HG03521 (cell line): ENCODE measurements at regions not wholly inside any gene's neighbourhood (a gene's known extent, or its start where the extent isn't known, plus 50 kb on each side); places are given as distances from the start of the nearest gene placed in this dataset.

Experiments
- ATAC-seq: cut with Tn5 transposase; IDR thresholded peaks from one replicate; pipeline ENCODE4 v1.9.1; 2021; ENCODE audit warnings: mild to moderate bottlenecking, moderate library complexity; ENCODE audit not compliant: unreplicated experiment

DNA sequence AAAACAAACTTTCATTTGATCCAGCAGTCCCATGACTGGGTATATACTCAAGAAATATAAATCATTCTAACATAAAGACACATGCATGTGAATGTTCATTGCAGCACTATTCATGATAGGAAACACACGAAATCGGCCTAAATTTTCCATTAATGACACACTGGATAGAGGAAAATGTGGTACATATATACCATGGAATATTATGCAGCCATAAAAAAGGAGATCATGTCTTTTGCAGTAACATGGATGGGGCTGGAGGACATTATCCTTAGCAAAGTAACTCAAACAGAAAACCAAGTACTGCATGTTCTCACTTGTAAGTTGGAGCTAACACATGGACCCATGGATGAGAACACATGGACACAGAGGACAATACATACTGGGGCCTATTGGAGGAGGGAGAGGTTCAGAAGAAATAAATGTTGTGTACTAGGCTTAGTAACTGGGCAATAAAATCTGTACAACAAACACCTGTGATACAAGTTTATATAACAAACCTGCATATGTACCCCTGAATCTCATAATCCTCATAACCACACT, 283.6 kb downstream of the LMO7 start:
- ATAC-seq: no peak

DNA sequence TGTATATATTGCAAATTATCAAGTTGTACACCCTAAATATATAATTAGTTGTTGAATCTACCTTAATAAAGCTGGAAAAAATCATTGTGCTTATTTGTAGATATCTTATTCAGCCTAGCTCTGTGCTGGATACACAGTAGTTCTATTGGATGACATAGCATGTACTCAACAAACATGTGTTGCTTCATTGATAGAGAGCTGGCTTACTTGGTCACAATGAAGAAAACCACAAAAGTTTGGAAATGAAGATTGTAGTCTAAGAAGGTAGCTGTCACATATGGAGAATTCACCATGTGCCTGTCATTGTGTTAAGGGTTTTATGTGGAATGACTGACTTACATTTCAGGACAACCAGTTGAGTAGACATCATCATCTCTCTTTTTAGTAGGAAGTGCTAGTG, 278.9 kb downstream of the LMO7 start:
- no peak for ATAC-seq

DNA sequence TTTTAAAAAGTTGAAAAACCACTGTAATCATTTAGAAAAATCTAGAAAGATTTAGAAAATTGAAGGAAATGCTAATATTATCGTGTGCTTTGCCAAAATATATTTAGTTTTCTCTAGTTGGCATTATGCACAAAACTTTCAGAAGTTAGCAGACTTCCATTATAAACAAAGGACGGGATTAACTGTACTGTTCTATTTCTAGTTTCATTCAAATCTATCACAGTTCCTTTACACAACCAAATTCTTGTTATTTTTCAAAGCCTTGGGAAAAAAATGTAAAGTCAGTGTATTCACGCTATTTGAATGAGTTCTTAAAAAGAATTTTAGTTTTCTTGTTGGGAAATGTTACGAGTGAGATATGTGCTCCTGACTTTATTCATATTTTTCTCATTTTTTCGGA, 277.8 kb downstream of the LMO7 start:
- no peak for ATAC-seq

DNA sequence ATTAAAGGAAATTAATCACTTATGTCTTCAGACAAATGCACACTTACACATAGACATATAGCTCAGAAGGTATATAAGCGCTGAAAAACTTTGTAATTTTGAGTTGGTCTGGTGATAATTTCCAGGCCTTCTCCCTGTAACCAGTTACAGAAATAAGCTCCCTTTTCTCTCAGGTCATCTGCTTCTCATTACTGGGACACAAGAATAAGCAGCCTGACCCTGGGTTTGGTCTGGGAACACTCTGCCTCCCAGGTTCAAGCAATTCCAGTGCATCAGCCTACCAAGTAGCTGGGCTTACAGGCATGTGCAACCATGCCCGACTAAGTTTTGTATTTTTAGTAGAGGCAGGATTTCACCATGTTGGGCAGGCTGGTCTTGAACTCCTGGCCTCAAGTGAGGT, 274.5 kb downstream of the LMO7 start:
- no peak for ATAC-seq
